ENCODE measurements at regions not wholly inside any gene's neighbourhood (a gene's known extent, or its start where the extent isn't known, plus 50 kb on each side); places are given as distances from the start of the nearest gene placed in this dataset.

GRCh38 chr9:84592918-84593317 lies 76.6 kb upstream of the NTRK2 start:
- no peak for TF ChIP-seq CTCF (IDR thresholded peaks at IDR 0.05)

GRCh38 chr9:84593352-84593751 lies 76.2 kb upstream of the NTRK2 start:
- no peak for TF ChIP-seq CTCF (IDR thresholded peaks at IDR 0.05)

GRCh38 chr9:84597131-84597530 lies 72.4 kb upstream of the NTRK2 start:
- TF ChIP-seq CTCF (IDR thresholded peaks at IDR 0.05): no peak

GRCh38 chr9:84598921-84599636 lies 70.5 kb upstream of the NTRK2 start:
- no peak for TF ChIP-seq CTCF (IDR thresholded peaks at IDR 0.05)

- TF ChIP-seq CTCF (IDR thresholded peaks at IDR 0.05): no peak
These were observed 68.8 kb upstream of the NTRK2 start for GRCh38 chr9:84600739-84601138.

- no peak for TF ChIP-seq CTCF (IDR thresholded peaks at IDR 0.05)
These were observed 65.3 kb upstream of the NTRK2 start for GRCh38 chr9:84604223-84604622.

- TF ChIP-seq CTCF (IDR thresholded peaks at IDR 0.05): no peak
These were observed 59.8 kb upstream of the NTRK2 start for GRCh38 chr9:84609779-84610178.

GRCh38 chr9:84613431-84613830 lies 56.1 kb upstream of the NTRK2 start:
- no peak for TF ChIP-seq CTCF (IDR thresholded peaks at IDR 0.05)

Data from LNCAP (cell line).